CD14-positive monocyte (primary cell): ENCODE measurements at regions not wholly inside any gene's neighbourhood (a gene's known extent, or its start where the extent isn't known, plus 50 kb on each side); places are given as distances from the start of the nearest gene placed in this dataset.

ENCODE experiments used
- DNase-seq, 3 donors: peaks; one replicate each; pipeline ENCODE4 v3.0.0-alpha.2; 2011 to 2022
- H2AFZ ChIP-seq: 2 replicates; pipeline ENCODE4 v1.6.0; 2012; ENCODE audit warnings: mild to moderate bottlenecking, low read depth, low read length, inconsistent platforms; ENCODE audit not compliant: insufficient read depth, poor library complexity, severe bottlenecking
- H3K27ac ChIP-seq, 2 donors: 1 replicate in 1 of 2; 2 replicates in 1 of 2; pipeline ENCODE4 v1.5.1; 2012 to 2013; ENCODE audit warnings: low read length in 2 of 2, control low read depth in 1 of 2, inconsistent platforms in 1 of 2, low read depth in 1 of 2, mild to moderate bottlenecking in 1 of 2
- H3K27me3 ChIP-seq, 2 donors: one replicate each; pipeline versions ENCODE4 v1.6.0 to v1.6.1; 2011 to 2013; ENCODE audit warnings: low read length in 2 of 2; ENCODE audit not compliant: control insufficient read depth in 2 of 2, insufficient read depth in 2 of 2
- H3K36me3 ChIP-seq, 2 donors: replicated peaks in 1 of 2; 1 replicate in 1 of 2; 2 replicates in 1 of 2; pipeline versions ENCODE4 v1.5.1 to v1.6.1; 2012 to 2013; ENCODE audit warnings: low read length in 2 of 2, control low read depth in 1 of 2, inconsistent platforms in 1 of 2, mild to moderate bottlenecking in 1 of 2; ENCODE audit not compliant: insufficient read depth in 2 of 2, control insufficient read depth in 1 of 2
- H3K4me1 ChIP-seq, 2 donors: 1 replicate in 1 of 2; 2 replicates in 1 of 2; pipeline versions ENCODE4 v1.5.1 to v1.6.1; 2012 to 2013; ENCODE audit warnings: low read length in 2 of 2, control low read depth in 1 of 2, inconsistent platforms in 1 of 2, mild to moderate bottlenecking in 1 of 2, moderate library complexity in 1 of 2; ENCODE audit not compliant: insufficient read depth in 2 of 2, control insufficient read depth in 1 of 2
- H3K4me2 ChIP-seq: replicated peaks from 2 replicates; pipeline ENCODE3; 2012; ENCODE audit warnings: low read length, moderate library complexity, mild to moderate bottlenecking; ENCODE audit not compliant: poor library complexity, severe bottlenecking; ENCODE audit errors: extremely low read depth
- H3K4me3 ChIP-seq, 3 experiments: fragments of 200-600 bp in 1 of 3; sonication (generic) in 1 of 3; replicated peaks in 1 of 3; 1 replicate in 2 of 3; 2 replicates in 1 of 3; pipeline ENCODE4 v1.5.1; 2011 to 2013; ENCODE audit warnings: low read length in 3 of 3, mild to moderate bottlenecking in 3 of 3, control low read depth in 2 of 3, low read depth in 2 of 3, inconsistent platforms in 1 of 3, moderate library complexity in 1 of 3
- H3K79me2 ChIP-seq: 2 replicates; pipeline ENCODE4 v1.6.0; 2012; ENCODE audit warnings: mild to moderate bottlenecking, control low read depth, inconsistent platforms, low read length, moderate library complexity; ENCODE audit not compliant: insufficient read depth
- H3K9ac ChIP-seq: 2 replicates; pipeline ENCODE4 v1.6.0; 2017; ENCODE audit warnings: low read length, mild to moderate bottlenecking; ENCODE audit not compliant: insufficient read depth, poor library complexity, severe bottlenecking
- H3K9me3 ChIP-seq, 2 donors: replicated peaks in 1 of 2; 1 replicate in 1 of 2; 2 replicates in 1 of 2; pipeline versions ENCODE4 v1.5.1 to v1.6.1; 2012 to 2013; ENCODE audit warnings: low read length in 2 of 2, control low read depth in 1 of 2; ENCODE audit not compliant: control insufficient read depth in 1 of 2, insufficient read depth in 1 of 2
- H4K20me1 ChIP-seq: 2 replicates; pipeline ENCODE4 v1.6.0; 2012; ENCODE audit warnings: mild to moderate bottlenecking, low read length, control low read depth, moderate library complexity; ENCODE audit not compliant: insufficient read depth
- H3K27ac Mint-ChIP-seq, 7 donors: one replicate each; pipeline ENCODE4 v1.8.0; 2020; ENCODE audit warnings: mild to moderate bottlenecking in 7 of 7, mixed read lengths in 7 of 7, moderate library complexity in 6 of 7, inconsistent platforms in 2 of 7
- H3K27me3 Mint-ChIP-seq, 3 donors: one replicate each; pipeline ENCODE4 v1.8.0; 2021 to 2022; ENCODE audit warnings: low read depth in 3 of 3, mild to moderate bottlenecking in 3 of 3, mixed read lengths in 3 of 3, moderate library complexity in 3 of 3, inconsistent platforms in 1 of 3
- H3K36me3 Mint-ChIP-seq, 2 donors: one replicate each; pipeline ENCODE4 v1.8.0; 2020; ENCODE audit warnings: mixed read lengths in 2 of 2, inconsistent platforms in 1 of 2, mild to moderate bottlenecking in 1 of 2
- H3K4me1 Mint-ChIP-seq: one replicate; pipeline ENCODE4 v1.8.0; 2020; ENCODE audit warnings: mild to moderate bottlenecking, mixed read lengths
- H3K4me3 Mint-ChIP-seq, 2 donors: one replicate each; pipeline ENCODE4 v1.8.0; 2020; ENCODE audit warnings: mild to moderate bottlenecking in 2 of 2, mixed read lengths in 2 of 2, moderate library complexity in 1 of 2
- H3K9me3 Mint-ChIP-seq, 7 donors: one replicate each; pipeline ENCODE4 v1.8.0; 2020 to 2022; ENCODE audit warnings: mixed read lengths in 7 of 7, mild to moderate bottlenecking in 6 of 7, moderate library complexity in 6 of 7, inconsistent platforms in 2 of 7
- CTCF ChIP-seq: fragments of 200-600 bp; IDR thresholded peaks from one replicate; pipeline ENCODE4 v1.8.0; 2022; ENCODE audit warnings: antibody characterized with exemption, mild to moderate bottlenecking
- WGBS: methylation state at CpG from one replicate; pipeline ENCODE4 v1.1.5; 2013; ENCODE audit warnings: missing lambda C conversion rate; ENCODE audit not compliant: insufficient coverage; 5-methylcytosine and 5-hydroxymethylcytosine counted together
- intact Hi-C, 2 donors: fragments of 100-400 bp; cut with micrococcal nuclease; formaldehyde crosslinking; loops; one replicate each; pipeline versions ENCODE4 v1.15.0 to v1.15.1; 2023

GRCh38 chr3:193805448-193805847 lies 212.4 kb downstream of the OPA1 start:
- H3K79me2 ChIP-seq: no peaks in the 10 kb centered on the region
- WGBS: 93% methylated on average over 6 of the region's 8 CpGs
- no peak overlapping the region for H3K27ac ChIP-seq
- no peaks in the 10 kb centered on the region for H4K20me1 ChIP-seq
- no peak overlapping the region for H3K9ac ChIP-seq
- no peak for DNase-seq
- H3K4me2 ChIP-seq: no peak overlapping the region
- no peaks in the 10 kb centered on the region for H3K9me3 ChIP-seq
- H3K36me3 ChIP-seq: no peaks in the 10 kb centered on the region
- no peak overlapping the region for H3K4me3 ChIP-seq
- H3K4me1 ChIP-seq: no peaks in the 10 kb centered on the region
- Mint-ChIP-seq H3K27me3 (peaks cover 4 to 10% (median 4%) of the 10 kb centered on the region in 3 donors), H3K4me1 (no peaks in the 10 kb centered on the region), H3K27ac (no peak overlapping the region), H3K9me3 (no peaks in the 10 kb centered on the region), H3K4me3 (no peak overlapping the region), H3K36me3 (no peaks in the 10 kb centered on the region)
- TF ChIP-seq CTCF: no peak
- no peaks in the 10 kb centered on the region for H3K27me3 ChIP-seq
- intact Hi-C loops: no loop called here
- no peak overlapping the region for H2AFZ ChIP-seq

- H3K4me2 ChIP-seq: no peak overlapping the region
- no peaks in the 10 kb centered on the region for H3K27me3 ChIP-seq
- Mint-ChIP-seq H3K27me3 (peaks cover 0 to 8% (median 5%) of the 10 kb centered on the region in 3 donors), H3K4me1 (no peaks in the 10 kb centered on the region), H3K36me3 (no peaks in the 10 kb centered on the region), H3K27ac (no peak overlapping the region), H3K4me3 (no peak overlapping the region), H3K9me3 (no peaks in the 10 kb centered on the region)
- intact Hi-C loops: no loop called here
- H3K27ac ChIP-seq: no peak overlapping the region
- no peak overlapping the region for H3K4me3 ChIP-seq
- 90% methylated on average over 8 of the region's 8 CpGs for WGBS
- no peaks in the 10 kb centered on the region for H3K9me3 ChIP-seq
- no peak overlapping the region for H3K9ac ChIP-seq
- no peaks in the 10 kb centered on the region for H3K36me3 ChIP-seq
- TF ChIP-seq CTCF: no peak
- H3K4me1 ChIP-seq: no peaks in the 10 kb centered on the region
- no peaks in the 10 kb centered on the region for H4K20me1 ChIP-seq
- H2AFZ ChIP-seq: no peak overlapping the region
- no peak for DNase-seq
- H3K79me2 ChIP-seq: no peaks in the 10 kb centered on the region
These were observed 215.3 kb downstream of the OPA1 start for GRCh38 chr3:193808317-193808716.
